NCI-H345 treated with DMSO at 0.1 percent for 48 hours (cell line): ENCODE measurements at regions not wholly inside any gene's neighbourhood (a gene's known extent, or its start where the extent isn't known, plus 50 kb on each side); places are given as distances from the start of the nearest gene placed in this dataset.

Experiments
- DNase-seq: peaks from one replicate; lab custom pipeline; 2025; ENCODE audit not compliant: unreplicated experiment; lab: John Stamatoyannopoulos, UW

GRCh38 chr7:85464042-85464651 lies 277.3 kb upstream of the SEMA3D start:
- no peak for DNase-seq

- DNase-seq, result no peak
Observed at GRCh38 chr7:85462671-85463070, 275.8 kb upstream of the SEMA3D start.

- no peak for DNase-seq
Observed at GRCh38 chr7:85457911-85458310, 271.1 kb upstream of the SEMA3D start.

- DNase-seq, result no peak
Observed at GRCh38 chr7:85456254-85456653, 269.4 kb upstream of the SEMA3D start.

GRCh38 chr7:85454904-85455303 lies 268.0 kb upstream of the SEMA3D start:
- no peak for DNase-seq

- no peak for DNase-seq
Observed at GRCh38 chr7:85452674-85453073, 265.8 kb upstream of the SEMA3D start.

- DNase-seq, result no peak
Observed at GRCh38 chr7:85449478-85449877, 262.6 kb upstream of the SEMA3D start.

GRCh38 chr7:85447004-85447403 lies 260.1 kb upstream of the SEMA3D start:
- DNase-seq, result no peak

GRCh38 chr7:85426487-85426960 lies 239.7 kb upstream of the SEMA3D start:
- no peak for DNase-seq

GRCh38 chr7:85424298-85424697 lies 237.4 kb upstream of the SEMA3D start:
- no peak for DNase-seq

GRCh38 chr7:85423209-85423895 lies 236.5 kb upstream of the SEMA3D start:
- no peak for DNase-seq

- DNase-seq, result no peak
Observed at GRCh38 chr7:85415743-85416142, 228.9 kb upstream of the SEMA3D start.

GRCh38 chr7:85413718-85414117 lies 226.9 kb upstream of the SEMA3D start:
- DNase-seq, result no peak

GRCh38 chr7:85412912-85413311 lies 226.1 kb upstream of the SEMA3D start:
- no peak for DNase-seq

GRCh38 chr7:85407391-85407790 lies 220.5 kb upstream of the SEMA3D start:
- no peak for DNase-seq

- no peak for DNase-seq
Observed at GRCh38 chr7:85405016-85405902, 218.4 kb upstream of the SEMA3D start.

GRCh38 chr7:85396676-85397075 lies 209.8 kb upstream of the SEMA3D start:
- DNase-seq, result no peak

GRCh38 chr7:85392789-85393188 lies 205.9 kb upstream of the SEMA3D start:
- DNase-seq, result no peak

GRCh38 chr7:85392326-85392725 lies 205.5 kb upstream of the SEMA3D start:
- no peak for DNase-seq

- DNase-seq, result no peak
Observed at GRCh38 chr7:85386460-85386859, 199.6 kb upstream of the SEMA3D start.

- DNase-seq, result no peak
Observed at GRCh38 chr7:85384392-85384791, 197.5 kb upstream of the SEMA3D start.

- no peak for DNase-seq
Observed at GRCh38 chr7:85381212-85381611, 194.4 kb upstream of the SEMA3D start.
